ENCODE measurements at regions not wholly inside any gene's neighbourhood (a gene's known extent, or its start where the extent isn't known, plus 50 kb on each side); places are given as distances from the start of the nearest gene placed in this dataset.
"Not testable (repeated sequence)": the region's sequence is repeated elsewhere in the genome, so short reads cannot be mapped to it uniquely, and the experiment has no call there.

DNA sequence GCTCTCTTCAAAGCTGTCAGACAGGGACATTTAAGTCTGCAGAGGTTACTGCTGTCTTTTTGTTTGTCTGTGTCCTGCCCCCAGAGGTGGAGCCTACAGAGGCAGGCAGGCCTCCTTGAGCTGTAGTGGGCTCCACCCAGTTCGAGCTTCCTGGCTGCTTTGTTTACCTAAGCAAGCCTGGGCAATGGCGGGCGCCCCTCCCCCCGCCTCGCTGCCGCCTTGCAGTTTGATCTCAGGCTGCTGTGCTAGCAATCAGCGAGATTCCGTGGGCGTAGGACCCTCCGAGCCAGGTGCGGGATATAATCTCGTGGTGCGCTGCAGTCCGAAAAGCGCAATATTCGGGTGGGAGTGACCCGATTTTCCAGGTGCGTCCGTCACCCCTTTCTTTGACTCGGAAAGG is 116.6 kb downstream of the PRL start:
- not testable (repeated sequence) for TF ChIP-seq EP300 (IDR thresholded peaks at IDR 0.05); RNF2 (IDR thresholded peaks at IDR 0.05; ENCODE audit: borderline replicate concordance, low read depth); JUN (IDR thresholded peaks at IDR 0.05); MAZ (IDR thresholded peaks at IDR 0.05; ENCODE audit: borderline replicate concordance, low read depth, low read length); CBX8 (IDR thresholded peaks at IDR 0.05); POLR2A (IDR thresholded peaks at IDR 0.05; ENCODE audit: low read length); RFX5 (IDR thresholded peaks at IDR 0.05)
- TF ChIP-seq, protein P1, sequence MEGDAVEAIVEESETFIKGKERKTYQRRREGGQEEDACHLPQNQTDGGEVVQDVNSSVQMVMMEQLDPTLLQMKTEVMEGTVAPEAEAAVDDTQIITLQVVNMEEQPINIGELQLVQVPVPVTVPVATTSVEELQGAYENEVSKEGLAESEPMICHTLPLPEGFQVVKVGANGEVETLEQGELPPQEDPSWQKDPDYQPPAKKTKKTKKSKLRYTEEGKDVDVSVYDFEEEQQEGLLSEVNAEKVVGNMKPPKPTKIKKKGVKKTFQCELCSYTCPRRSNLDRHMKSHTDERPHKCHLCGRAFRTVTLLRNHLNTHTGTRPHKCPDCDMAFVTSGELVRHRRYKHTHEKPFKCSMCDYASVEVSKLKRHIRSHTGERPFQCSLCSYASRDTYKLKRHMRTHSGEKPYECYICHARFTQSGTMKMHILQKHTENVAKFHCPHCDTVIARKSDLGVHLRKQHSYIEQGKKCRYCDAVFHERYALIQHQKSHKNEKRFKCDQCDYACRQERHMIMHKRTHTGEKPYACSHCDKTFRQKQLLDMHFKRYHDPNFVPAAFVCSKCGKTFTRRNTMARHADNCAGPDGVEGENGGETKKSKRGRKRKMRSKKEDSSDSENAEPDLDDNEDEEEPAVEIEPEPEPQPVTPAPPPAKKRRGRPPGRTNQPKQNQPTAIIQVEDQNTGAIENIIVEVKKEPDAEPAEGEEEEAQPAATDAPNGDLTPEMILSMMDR (IDR thresholded peaks at IDR 0.05), result not testable (repeated sequence)
- TF ChIP-seq, protein P2, sequence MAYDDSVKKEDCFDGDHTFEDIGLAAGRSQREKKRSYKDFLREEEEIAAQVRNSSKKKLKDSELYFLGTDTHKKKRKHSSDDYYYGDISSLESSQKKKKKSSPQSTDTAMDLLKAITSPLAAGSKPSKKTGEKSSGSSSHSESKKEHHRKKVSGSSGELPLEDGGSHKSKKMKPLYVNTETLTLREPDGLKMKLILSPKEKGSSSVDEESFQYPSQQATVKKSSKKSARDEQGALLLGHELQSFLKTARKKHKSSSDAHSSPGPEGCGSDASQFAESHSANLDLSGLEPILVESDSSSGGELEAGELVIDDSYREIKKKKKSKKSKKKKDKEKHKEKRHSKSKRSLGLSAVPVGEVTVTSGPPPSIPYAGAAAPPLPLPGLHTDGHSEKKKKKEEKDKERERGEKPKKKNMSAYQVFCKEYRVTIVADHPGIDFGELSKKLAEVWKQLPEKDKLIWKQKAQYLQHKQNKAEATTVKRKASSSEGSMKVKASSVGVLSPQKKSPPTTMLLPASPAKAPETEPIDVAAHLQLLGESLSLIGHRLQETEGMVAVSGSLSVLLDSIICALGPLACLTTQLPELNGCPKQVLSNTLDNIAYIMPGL (CRISPR knock-in tag; IDR thresholded peaks at IDR 0.05; ENCODE audit: borderline replicate concordance), result not testable (repeated sequence)
- TF ChIP-seq, protein P3, sequence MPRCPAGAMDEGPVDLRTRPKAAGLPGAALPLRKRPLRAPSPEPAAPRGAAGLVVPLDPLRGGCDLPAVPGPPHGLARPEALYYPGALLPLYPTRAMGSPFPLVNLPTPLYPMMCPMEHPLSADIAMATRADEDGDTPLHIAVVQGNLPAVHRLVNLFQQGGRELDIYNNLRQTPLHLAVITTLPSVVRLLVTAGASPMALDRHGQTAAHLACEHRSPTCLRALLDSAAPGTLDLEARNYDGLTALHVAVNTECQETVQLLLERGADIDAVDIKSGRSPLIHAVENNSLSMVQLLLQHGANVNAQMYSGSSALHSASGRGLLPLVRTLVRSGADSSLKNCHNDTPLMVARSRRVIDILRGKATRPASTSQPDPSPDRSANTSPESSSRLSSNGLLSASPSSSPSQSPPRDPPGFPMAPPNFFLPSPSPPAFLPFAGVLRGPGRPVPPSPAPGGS (IDR thresholded peaks at IDR 0.05), result not testable (repeated sequence)

Data from A549 (cell line).